GM12878 (cell line): ENCODE measurements at regions not wholly inside any gene's neighbourhood (a gene's known extent, or its start where the extent isn't known, plus 50 kb on each side); places are given as distances from the start of the nearest gene placed in this dataset.

Source experiments
- ATAC-seq: fragments of 200-7000 bp; cut with Tn5 transposase; 3 replicates; pipeline ENCODE4 v1.9.1; 2020; ENCODE audit warnings: mild to moderate bottlenecking, moderate library complexity
- BruUV-seq: library from RNA; stranded (reverse); fragments of 400-500 nt; replicated peaks from 2 replicates; lab custom pipeline; 2021; lab: Mats Ljungman, UMichigan
- CTCF ChIA-PET: fragments of 300-600 bp; sonication (Branson Sonifier 250); formaldehyde crosslinking; extraction: SDS; loops from one replicate; lab custom pipeline; 2021; ENCODE audit warnings: inconsistent platforms; lab: Yijun Ruan, JAX
- POLR2A ChIA-PET: fragments of 350-600 bp; formaldehyde crosslinking; extraction: SDS; loops from one replicate; lab custom pipeline; 2021; ENCODE audit warnings: inconsistent platforms; lab: Charles Lee
- RAD21 ChIA-PET: fragments of 300-600 bp; sonication (Branson Sonifier 250); formaldehyde crosslinking; loops from one replicate; lab custom pipeline; 2023; ENCODE audit warnings: antibody characterized with exemption; ENCODE audit not compliant: unreplicated experiment; lab: Charles Lee
- SMC1A ChIA-PET: fragments of 300-600 bp; sonication (Branson Sonifier 250); formaldehyde crosslinking; loops from one replicate; lab custom pipeline; 2023; ENCODE audit not compliant: unreplicated experiment, uncharacterized antibody; lab: Charles Lee
- DNase-seq: peaks from one replicate; pipeline ENCODE4 v3.0.0-alpha.2; 2011; ENCODE audit warnings: low read depth, low spot score
- FAIRE-seq: peaks from 3 replicates; lab custom pipeline; 2011; peaks lifted over from hg19 to GRCh38; lab: Jason Lieb, UNC
- H2AFZ ChIP-seq: 2 replicates; pipeline ENCODE4 v1.6.0; 2011; ENCODE audit warnings: low read depth, low read length, control low read depth; ENCODE audit not compliant: control insufficient read depth
- H3K27ac ChIP-seq: 2 replicates; pipeline ENCODE4 v1.5.1; 2011; ENCODE audit warnings: control low read depth; ENCODE audit not compliant: control insufficient read depth, insufficient read depth
- H3K27me3 ChIP-seq, 2 experiments: replicated peaks in 1 of 2; 2 replicates each; pipeline versions ENCODE4 v1.6.0 to v1.6.1; 2011; ENCODE audit warnings: low read length in 1 of 2; ENCODE audit not compliant: control insufficient read depth in 2 of 2, insufficient read depth in 2 of 2
- H3K36me3 ChIP-seq, 2 experiments: 2 replicates each; pipeline ENCODE4 v1.5.1; 2011; ENCODE audit warnings: low read length in 1 of 2; ENCODE audit not compliant: control insufficient read depth in 2 of 2, insufficient read depth in 2 of 2
- H3K4me1 ChIP-seq: 2 replicates; pipeline ENCODE4 v1.6.1; 2011; ENCODE audit warnings: mild to moderate bottlenecking, low read length, moderate library complexity, mixed read lengths; ENCODE audit not compliant: control insufficient read depth, insufficient read depth
- H3K4me2 ChIP-seq: 2 replicates; pipeline ENCODE4 v1.6.0; 2011; ENCODE audit warnings: control low read depth; ENCODE audit not compliant: control insufficient read depth, insufficient read depth
- H3K4me3 ChIP-seq: fragments of 200-600 bp; sonication (generic); 2 replicates; pipeline ENCODE4 v1.5.1; 2016
- H3K79me2 ChIP-seq: 2 replicates; pipeline ENCODE4 v1.6.0; 2011; ENCODE audit warnings: low read length; ENCODE audit not compliant: control insufficient read depth, insufficient read depth
- H3K9ac ChIP-seq: 2 replicates; pipeline ENCODE4 v1.8.0; 2011; ENCODE audit warnings: low read length, control low read depth, mixed read lengths; ENCODE audit not compliant: control insufficient read depth, insufficient read depth
- H3K9me3 ChIP-seq: replicated peaks from 3 replicates; pipeline ENCODE4 v1.5.1; 2011; ENCODE audit warnings: mild to moderate bottlenecking, low read length; ENCODE audit not compliant: control insufficient read depth, insufficient read depth
- H4K20me1 ChIP-seq: 2 replicates; pipeline ENCODE4 v1.6.0; 2011; ENCODE audit not compliant: control insufficient read depth, insufficient read depth
- CHD1 ChIP-seq: IDR thresholded peaks from 2 replicates; pipeline ENCODE4 v1.6.1; 2012; ENCODE audit warnings: low read depth, low read length, improper control_type of control experiment
- CHD2 ChIP-seq: IDR thresholded peaks from 2 replicates; pipeline ENCODE4 v1.6.1; 2011; ENCODE audit warnings: low read depth, low read length, improper control_type of control experiment, borderline replicate concordance
- CHD4 ChIP-seq: fragments of 200-600 bp; sonication (generic); IDR thresholded peaks from 2 replicates; pipeline ENCODE4 v1.6.1; 2016; ENCODE audit warnings: mild to moderate bottlenecking
- CREM ChIP-seq: IDR thresholded peaks from 2 replicates; pipeline ENCODE4 v1.6.1; 2014; ENCODE audit warnings: antibody characterized with exemption, low read depth
- ESRRA ChIP-seq: IDR thresholded peaks from 2 replicates; pipeline ENCODE4 v1.6.1; 2012; ENCODE audit warnings: mild to moderate bottlenecking, low read length, improper control_type of control experiment
- EZH2 ChIP-seq: IDR thresholded peaks from 2 replicates; pipeline ENCODE4 v1.6.1; 2012; ENCODE audit warnings: low read depth, mild to moderate bottlenecking, control low read depth, inconsistent platforms, low read length, borderline replicate concordance; ENCODE audit not compliant: control insufficient read depth
- GABPA ChIP-seq: IDR thresholded peaks from 2 replicates; pipeline ENCODE4 v1.6.1; 2014; ENCODE audit warnings: antibody characterized with exemption, low read depth, mild to moderate bottlenecking, inconsistent platforms
- IKZF1 ChIP-seq: fragments of 450-650 bp; conservative IDR thresholded peaks from 2 replicates; pipeline ENCODE4 v1.6.1; 2017; ENCODE audit warnings: antibody characterized with exemption, mild to moderate bottlenecking
- KAT2A ChIP-seq: conservative IDR thresholded peaks from 2 replicates; pipeline ENCODE4 v1.6.1; 2011; ENCODE audit warnings: low read depth, low read length; ENCODE audit not compliant: control insufficient read depth
- MLLT1 ChIP-seq: fragments of 450-650 bp; IDR thresholded peaks from 2 replicates; pipeline ENCODE4 v1.6.1; 2016; ENCODE audit warnings: mild to moderate bottlenecking
- MTA2 ChIP-seq: fragments of 450-650 bp; IDR thresholded peaks from 2 replicates; pipeline ENCODE4 v1.6.1; 2016; ENCODE audit warnings: low read depth, mild to moderate bottlenecking, moderate library complexity
- NR2C2 ChIP-seq: IDR thresholded peaks from 2 replicates; pipeline ENCODE4 v1.6.1; 2011; ENCODE audit warnings: borderline replicate concordance, low read depth; ENCODE audit not compliant: control insufficient read depth, insufficient read length
- PAX5 ChIP-seq: IDR thresholded peaks from 2 replicates; pipeline ENCODE4 v1.6.1; 2011; ENCODE audit warnings: low read depth, low read length, borderline replicate concordance
- PAX8 ChIP-seq: fragments of 450-650 bp; IDR thresholded peaks from 2 replicates; pipeline ENCODE4 v1.6.1; 2017; ENCODE audit warnings: mild to moderate bottlenecking, moderate library complexity
- RAD51 ChIP-seq: fragments of 450-650 bp; IDR thresholded peaks from 2 replicates; pipeline ENCODE4 v1.6.1; 2016; ENCODE audit warnings: moderate library complexity, mild to moderate bottlenecking, inconsistent platforms
- RUNX3 ChIP-seq: IDR thresholded peaks from 2 replicates; pipeline ENCODE4 v1.6.1; 2012; ENCODE audit warnings: low read length, inconsistent platforms
- SP1 ChIP-seq: IDR thresholded peaks from one replicate; pipeline ENCODE4 v1.6.1; 2011; ENCODE audit warnings: low read depth, low read length
- STAT3 ChIP-seq: IDR thresholded peaks from 2 replicates; pipeline ENCODE4 v1.6.1; 2011; ENCODE audit warnings: low read depth, low read length, improper control_type of control experiment
- SUZ12 ChIP-seq: fragments of 200-600 bp; sonication (generic); IDR thresholded peaks from one replicate; pipeline ENCODE4 v1.6.1; 2018; ENCODE audit warnings: antibody characterized with exemption, mild to moderate bottlenecking; ENCODE audit not compliant: unreplicated experiment
- TBL1XR1 ChIP-seq: IDR thresholded peaks from 2 replicates; pipeline ENCODE4 v1.6.1; 2012; ENCODE audit warnings: low read depth, low read length, improper control_type of control experiment
- YBX1 ChIP-seq: fragments of 450-650 bp; IDR thresholded peaks from 2 replicates; pipeline ENCODE4 v1.6.1; 2016; ENCODE audit warnings: antibody characterized with exemption
- ZNF24 ChIP-seq: fragments of 450-650 bp; IDR thresholded peaks from 2 replicates; pipeline ENCODE4 v1.6.1; 2017; ENCODE audit warnings: antibody characterized with exemption, mild to moderate bottlenecking
- WGBS: methylation state at CpG from one replicate; pipeline ENCODE4 v1.1.6; 2016; ENCODE audit warnings: low lambda C conversion rate; ENCODE audit not compliant: insufficient replicate concordance, insufficient coverage; ENCODE audit errors: missing lambda C conversion rate; 5-methylcytosine and 5-hydroxymethylcytosine counted together
- in situ Hi-C: fragments of 300-500 bp; cut with MboI; formaldehyde crosslinking; loops from 9 replicates; pipeline ENCODE4 v1.14.3; 2018; ENCODE audit warnings: mixed read lengths
- intact Hi-C: fragments of 100-400 bp; cut with micrococcal nuclease; formaldehyde crosslinking; loops from one replicate; pipeline ENCODE4 v1.14.2; 2022; ENCODE audit not compliant: unreplicated experiment

DNA sequence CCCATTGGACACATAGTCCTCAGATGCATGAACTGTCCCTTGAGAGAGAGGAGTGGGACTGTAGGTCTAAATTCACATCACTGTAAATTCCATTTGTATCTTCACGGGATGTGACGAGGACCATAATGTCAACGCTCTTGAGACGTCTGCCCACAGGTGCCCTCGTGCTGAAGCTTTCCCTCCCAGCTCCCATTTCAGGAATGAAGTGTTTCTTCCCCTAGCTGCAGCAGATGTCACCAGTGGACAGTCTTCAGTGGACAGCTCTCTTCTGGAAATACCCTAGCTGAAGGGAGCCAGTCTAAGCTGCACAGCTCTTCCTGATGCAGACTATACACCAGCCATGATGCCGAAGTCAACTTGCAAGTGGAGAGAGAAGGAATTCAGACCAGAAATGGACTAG is 217.4 kb upstream of the ECI2 start:
- no peak for ATAC-seq
- TF ChIP-seq YBX1 (no peak), TBL1XR1 (no peak), STAT3 (no peak), ZNF24 (no peak), SP1 (no peak), RUNX3 (no peak)
- TF ChIP-seq, all 136 proteins: peak for 0
- DNase-seq (no peak), FAIRE-seq (no peak)
- Histone ChIP-seq H3K27me3 (no peaks in the 10 kb centered on the region), H3K27ac (no peak overlapping the region), H3K4me3 (no peak overlapping the region), H3K4me2 (no peak overlapping the region), H3K79me2 (no peaks in the 10 kb centered on the region), H3K36me3 (no peaks in the 10 kb centered on the region), H3K9me3 (no peaks in the 10 kb centered on the region; the same call in 2 of the 3 replicates), H3K4me1 (no peaks in the 10 kb centered on the region), H4K20me1 (no peaks in the 10 kb centered on the region), H2AFZ (no peak overlapping the region), H3K9ac (no peak overlapping the region)
- ChIA-PET CTCF (no interaction called here), SMC1A (no interaction called here), RAD21 (no interaction called here), POLR2A (no interaction called here)
- no TSS peak for BruUV-seq
- intact Hi-C loops = no loop called here
- 67% methylated on average over 6 of the region's 6 CpGs for WGBS
- in situ Hi-C loops = no loop called here

GRCh38 chr6:4352322-4352669 is 216.9 kb upstream of the ECI2 start:
- TF ChIP-seq PAX5 (no peak), KAT2A (no peak), MTA2 (no peak), GABPA (no peak), PAX8 (no peak), CHD1 (no peak), EZH2 (no peak), NR2C2 (no peak), CREM (no peak), MLLT1 (no peak), RUNX3 (no peak), RAD51 (no peak), IKZF1 (no peak), ESRRA (no peak), SUZ12 (no peak), CHD2 (no peak), CHD4 (no peak)
- TF ChIP-seq, all 136 proteins: peak for 0
- ChIA-PET RAD21 (no interaction called here), SMC1A (interaction anchor here (0.7 kb wide), 1 partner anchor 641 kb away, joined by 3 read pairs; no protein-coding TSS in a partner anchor), CTCF (no interaction called here), POLR2A (no interaction called here)
- no peak for DNase-seq
- no peak overlapping the region for H3K4me3 ChIP-seq
- BruUV-seq = no TSS peak
- no peak for FAIRE-seq
- no peak overlapping the region for H2AFZ ChIP-seq
- no peak for ATAC-seq
- H3K9ac ChIP-seq = no peak overlapping the region
- no peaks in the 10 kb centered on the region for H3K36me3 ChIP-seq
- H3K4me1 ChIP-seq = no peaks in the 10 kb centered on the region
- H3K9me3 ChIP-seq = no peaks in the 10 kb centered on the region; the same call in 2 of the 3 replicates
- H3K79me2 ChIP-seq = no peaks in the 10 kb centered on the region
- in situ Hi-C loops (no loop called here), intact Hi-C loops (no loop called here)
- H4K20me1 ChIP-seq = no peaks in the 10 kb centered on the region
- no peak overlapping the region for H3K4me2 ChIP-seq
- no peak overlapping the region for H3K27ac ChIP-seq
- no peaks in the 10 kb centered on the region for H3K27me3 ChIP-seq
- 69% methylated on average over 5 of the region's 5 CpGs for WGBS
